CD4-positive, alpha-beta T cell (primary cell): ENCODE measurements at regions not wholly inside any gene's neighbourhood (a gene's known extent, or its start where the extent isn't known, plus 50 kb on each side); places are given as distances from the start of the nearest gene placed in this dataset.
A peak's percentile ranks its signal among the peaks of the same experiment; 100 is the strongest.

Source experiments
- ATAC-seq: fragments of 200-7000 bp; cut with Tn5 transposase; one replicate; pipeline ENCODE4 v1.10.0; 2022; ENCODE audit warnings: mild to moderate bottlenecking; ENCODE audit not compliant: poor library complexity
- CTCF ChIA-PET: fragments of 350-600 bp; sonication (Branson Sonifier 250); formaldehyde crosslinking; loops from one replicate; lab custom pipeline; 2021; ENCODE audit warnings: antibody characterized with exemption, inconsistent platforms; lab: Charles Lee
- POLR2A ChIA-PET: fragments of 350-600 bp; sonication (Branson Sonifier 250); formaldehyde crosslinking; loops from one replicate; lab custom pipeline; 2021; ENCODE audit warnings: antibody characterized with exemption, inconsistent platforms; lab: Charles Lee
- DNase-seq, 14 experiments: peaks; one replicate each; pipeline ENCODE4 v3.0.0-alpha.2; 2013 to 2020; ENCODE audit warnings: mixed read lengths in 2 of 14
- H3K27ac ChIP-seq, 2 donors: one replicate each; pipeline versions ENCODE4 v1.5.1 to v1.7.0; 2013; ENCODE audit warnings: low read length in 2 of 2, low read depth in 1 of 2, mild to moderate bottlenecking in 1 of 2
- H3K27me3 ChIP-seq, 2 experiments: 1 replicate in 1 of 2; 2 replicates in 1 of 2; pipeline versions ENCODE4 v1.6.1 to v1.7.0; 2013; ENCODE audit warnings: low read length in 2 of 2, control low read depth in 1 of 2, mild to moderate bottlenecking in 1 of 2, moderate library complexity in 1 of 2; ENCODE audit not compliant: insufficient read depth in 2 of 2, control insufficient read depth in 1 of 2
- H3K36me3 ChIP-seq: one replicate; pipeline ENCODE4 v1.6.1; 2013; ENCODE audit warnings: low read length, control low read depth; ENCODE audit not compliant: insufficient read depth
- H3K4me1 ChIP-seq: one replicate; pipeline ENCODE4 v1.6.1; 2013; ENCODE audit warnings: low read length, control low read depth; ENCODE audit not compliant: insufficient read depth
- H3K4me3 ChIP-seq: one replicate; pipeline ENCODE4 v1.5.1; 2013; ENCODE audit warnings: mild to moderate bottlenecking, low read length, moderate library complexity
- H3K9me3 ChIP-seq, 2 experiments: 1 replicate in 1 of 2; 2 replicates in 1 of 2; pipeline versions ENCODE4 v1.6.1 to v1.7.0; 2013; ENCODE audit warnings: low read length in 2 of 2, mild to moderate bottlenecking in 2 of 2, control low read depth in 1 of 2, moderate library complexity in 1 of 2; ENCODE audit not compliant: control insufficient read depth in 1 of 2, insufficient read depth in 1 of 2
- H3K27ac Mint-ChIP-seq: one replicate; pipeline ENCODE4 v1.8.0; 2020; ENCODE audit warnings: mixed read lengths
- H3K27me3 Mint-ChIP-seq: one replicate; pipeline ENCODE4 v1.8.0; 2021; ENCODE audit warnings: mixed read lengths
- H3K36me3 Mint-ChIP-seq: one replicate; pipeline ENCODE4 v1.8.0; 2021; ENCODE audit warnings: low read depth, mixed read lengths
- H3K4me1 Mint-ChIP-seq: one replicate; pipeline ENCODE4 v1.8.0; 2021; ENCODE audit warnings: low read depth, mixed read lengths
- H3K4me3 Mint-ChIP-seq: one replicate; pipeline ENCODE4 v1.8.0; 2020; ENCODE audit warnings: mild to moderate bottlenecking, mixed read lengths
- H3K9me3 Mint-ChIP-seq: one replicate; pipeline ENCODE4 v1.8.0; 2020; ENCODE audit warnings: mixed read lengths
- intact Hi-C, 2 experiments: fragments of 100-400 bp; cut with DNase I in 1 of 2; cut with micrococcal nuclease in 1 of 2; formaldehyde crosslinking; loops; one replicate each; pipeline versions ENCODE4 v1.15.1 to v1.9.0; 2023 to 2025; cut with DNase I, micrococcal nuclease
- TF ChIP-seq, protein P1 (sequence below): fragments of 200-600 bp; IDR thresholded peaks from one replicate; pipeline ENCODE4 v1.8.0; 2022; ENCODE audit warnings: antibody characterized with exemption, mild to moderate bottlenecking

DNA sequence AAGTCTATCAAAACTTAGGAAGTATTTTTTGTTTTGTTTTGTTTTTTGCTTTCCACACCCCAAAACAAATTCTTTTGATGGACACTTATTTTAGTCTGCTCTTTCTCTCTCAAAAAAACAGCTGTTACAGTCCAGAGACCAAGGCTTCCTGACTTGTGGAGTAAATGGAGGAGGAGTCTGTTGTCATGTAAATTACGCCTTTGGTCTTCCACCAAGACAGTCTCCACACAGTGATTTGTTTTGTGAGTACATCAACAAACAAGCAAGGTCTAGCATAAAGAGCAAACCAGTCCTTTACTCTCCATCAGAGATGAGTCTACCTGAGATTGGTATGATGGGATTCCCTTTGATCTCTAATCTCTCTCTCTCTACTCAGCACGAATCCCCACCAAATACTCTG lies 588.0 kb upstream of the ARID1B start:
- Mint-ChIP-seq H3K4me3 (no peak overlapping the region), H3K27ac (no peak overlapping the region), H3K4me1 (peaks cover 36% of the 10 kb centered on the region), H3K27me3 (no peaks in the 10 kb centered on the region), H3K9me3 (peaks cover under 1% of the 10 kb centered on the region), H3K36me3 (no peaks in the 10 kb centered on the region)
- no peaks in the 10 kb centered on the region for H3K4me1 ChIP-seq
- TF ChIP-seq, protein P1, sequence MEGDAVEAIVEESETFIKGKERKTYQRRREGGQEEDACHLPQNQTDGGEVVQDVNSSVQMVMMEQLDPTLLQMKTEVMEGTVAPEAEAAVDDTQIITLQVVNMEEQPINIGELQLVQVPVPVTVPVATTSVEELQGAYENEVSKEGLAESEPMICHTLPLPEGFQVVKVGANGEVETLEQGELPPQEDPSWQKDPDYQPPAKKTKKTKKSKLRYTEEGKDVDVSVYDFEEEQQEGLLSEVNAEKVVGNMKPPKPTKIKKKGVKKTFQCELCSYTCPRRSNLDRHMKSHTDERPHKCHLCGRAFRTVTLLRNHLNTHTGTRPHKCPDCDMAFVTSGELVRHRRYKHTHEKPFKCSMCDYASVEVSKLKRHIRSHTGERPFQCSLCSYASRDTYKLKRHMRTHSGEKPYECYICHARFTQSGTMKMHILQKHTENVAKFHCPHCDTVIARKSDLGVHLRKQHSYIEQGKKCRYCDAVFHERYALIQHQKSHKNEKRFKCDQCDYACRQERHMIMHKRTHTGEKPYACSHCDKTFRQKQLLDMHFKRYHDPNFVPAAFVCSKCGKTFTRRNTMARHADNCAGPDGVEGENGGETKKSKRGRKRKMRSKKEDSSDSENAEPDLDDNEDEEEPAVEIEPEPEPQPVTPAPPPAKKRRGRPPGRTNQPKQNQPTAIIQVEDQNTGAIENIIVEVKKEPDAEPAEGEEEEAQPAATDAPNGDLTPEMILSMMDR: no peak
- no peak overlapping the region for H3K27ac ChIP-seq
- intact Hi-C loops: no loop called here
- H3K9me3 ChIP-seq: no peaks in the 10 kb centered on the region
- DNase-seq: no peak
- ChIA-PET POLR2A (no interaction called here), CTCF (no interaction called here)
- H3K27me3 ChIP-seq: no peaks in the 10 kb centered on the region
- no peaks in the 10 kb centered on the region for H3K36me3 ChIP-seq
- H3K4me3 ChIP-seq: no peak overlapping the region
- no peak for ATAC-seq

DNA sequence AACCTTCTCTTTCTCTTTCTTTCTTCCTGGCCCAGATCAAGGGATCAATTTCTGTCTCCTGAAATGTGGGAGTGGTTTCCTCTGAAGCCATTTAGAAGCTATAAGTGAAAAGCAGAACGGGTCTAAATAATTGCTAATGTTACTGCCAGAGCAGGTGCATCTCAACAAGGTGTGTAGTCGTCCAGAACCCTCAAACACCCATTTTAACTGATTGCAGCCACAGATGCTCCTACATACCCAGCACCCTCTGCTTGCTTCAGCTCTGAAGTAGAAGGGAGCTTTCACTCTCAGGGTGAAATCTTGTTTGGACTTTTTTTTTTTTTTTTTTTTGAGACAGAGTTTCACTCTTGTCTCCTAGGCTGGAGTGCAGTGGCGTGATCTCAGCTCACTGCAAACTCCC lies 592.1 kb upstream of the ARID1B start:
- ATAC-seq: peak; percentile 34
- Mint-ChIP-seq H3K27me3 (no peaks in the 10 kb centered on the region), H3K36me3 (no peaks in the 10 kb centered on the region), H3K4me1 (peaks cover 42% of the 10 kb centered on the region), H3K9me3 (no peaks in the 10 kb centered on the region), H3K4me3 (no peak overlapping the region), H3K27ac (peak overlapping the region; percentile 67)
- intact Hi-C loops: no loop called here
- POLR2A ChIA-PET: interaction anchor here (1.6 kb wide), 1 partner anchor 18 kb away, joined by 4 read pairs; no protein-coding TSS in a partner anchor
- CTCF ChIA-PET: no interaction called here
- no peaks in the 10 kb centered on the region for H3K4me1 ChIP-seq
- no peak for DNase-seq
- no peak overlapping the region for H3K27ac ChIP-seq
- H3K9me3 ChIP-seq: no peaks in the 10 kb centered on the region
- no peak overlapping the region for H3K4me3 ChIP-seq
- TF ChIP-seq, protein P1: no peak
- no peaks in the 10 kb centered on the region for H3K27me3 ChIP-seq
- no peaks in the 10 kb centered on the region for H3K36me3 ChIP-seq

DNA sequence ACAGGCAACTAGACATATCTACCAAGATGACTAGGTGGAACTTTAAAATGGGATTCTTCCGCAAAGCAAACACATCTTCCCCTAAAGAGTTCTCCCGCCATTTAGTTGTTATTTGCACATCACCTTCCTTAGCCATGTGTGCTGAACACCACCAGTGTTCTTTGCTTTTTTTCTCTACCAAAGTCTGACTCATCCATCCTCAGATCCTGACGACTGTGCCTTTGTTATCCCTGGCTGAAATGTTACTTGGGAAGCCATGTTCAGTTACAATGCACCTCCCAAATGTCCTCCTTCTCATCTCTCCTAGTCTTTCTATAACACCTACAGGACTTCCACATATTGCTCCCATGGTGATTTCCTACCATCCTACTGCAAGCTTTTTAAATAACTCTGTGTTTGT lies 593.5 kb upstream of the ARID1B start:
- no peaks in the 10 kb centered on the region for H3K27me3 ChIP-seq
- no peaks in the 10 kb centered on the region for H3K36me3 Mint-ChIP-seq
- intact Hi-C loops: no loop called here
- CTCF ChIA-PET: no interaction called here
- H3K27ac Mint-ChIP-seq: no peak overlapping the region
- TF ChIP-seq, protein P1: no peak
- no peaks in the 10 kb centered on the region for H3K27me3 Mint-ChIP-seq
- no peak for ATAC-seq
- no peak overlapping the region for H3K4me3 Mint-ChIP-seq
- peaks cover 42% of the 10 kb centered on the region for H3K4me1 Mint-ChIP-seq
- H3K9me3 ChIP-seq: no peaks in the 10 kb centered on the region
- H3K9me3 Mint-ChIP-seq: no peaks in the 10 kb centered on the region
- POLR2A ChIA-PET: interaction anchor here (1.3 to 2.9 kb wide), 2 partner anchors 14 to 16 kb away, joined by 5 to 9 read pairs; no protein-coding TSS in a partner anchor
- H3K4me3 ChIP-seq: no peak overlapping the region
- no peaks in the 10 kb centered on the region for H3K36me3 ChIP-seq
- no peaks in the 10 kb centered on the region for H3K4me1 ChIP-seq
- no peak for DNase-seq
- H3K27ac ChIP-seq: no peak overlapping the region
